ENCODE measurements at regions not wholly inside any gene's neighbourhood (a gene's known extent, or its start where the extent isn't known, plus 50 kb on each side); places are given as distances from the start of the nearest gene placed in this dataset.

GRCh38 chr9:694403-695154, 146.9 kb upstream of the DMRT1 start:
- no peak for DNase-seq

- no peak for DNase-seq
Observed at GRCh38 chr9:695252-695651, 146.2 kb upstream of the DMRT1 start.

GRCh38 chr9:696332-697323, 144.9 kb upstream of the DMRT1 start:
- DNase-seq, result peak; percentile 16

GRCh38 chr9:698276-698675, 143.2 kb upstream of the DMRT1 start:
- no peak for DNase-seq

GRCh38 chr9:698954-699353, 142.5 kb upstream of the DMRT1 start:
- DNase-seq, result no peak

GRCh38 chr9:699396-699795, 142.1 kb upstream of the DMRT1 start:
- DNase-seq, result no peak

- DNase-seq, result no peak
Observed at GRCh38 chr9:700365-701282, 140.9 kb upstream of the DMRT1 start.

- no peak for DNase-seq
Observed at GRCh38 chr9:703392-703791, 138.1 kb upstream of the DMRT1 start.

- no peak for DNase-seq
Observed at GRCh38 chr9:706073-706472, 135.4 kb upstream of the DMRT1 start.

- no peak for DNase-seq
Observed at GRCh38 chr9:706606-707459, 134.7 kb upstream of the DMRT1 start.

- no peak for DNase-seq
Observed at GRCh38 chr9:708182-708550, 133.3 kb upstream of the DMRT1 start.

- no peak for DNase-seq
Observed at GRCh38 chr9:708551-709432, 132.7 kb upstream of the DMRT1 start.

- DNase-seq, result no peak
Observed at GRCh38 chr9:710951-711745, 130.3 kb upstream of the DMRT1 start.

GRCh38 chr9:711761-712553, 129.5 kb upstream of the DMRT1 start:
- DNase-seq, result no peak

GRCh38 chr9:712643-713042, 128.9 kb upstream of the DMRT1 start:
- no peak for DNase-seq

- no peak for DNase-seq
Observed at GRCh38 chr9:713091-713490, 128.4 kb upstream of the DMRT1 start.

- DNase-seq, result no peak
Observed at GRCh38 chr9:714675-715074, 126.8 kb upstream of the DMRT1 start.

GRCh38 chr9:715300-715699, 126.2 kb upstream of the DMRT1 start:
- DNase-seq, result no peak

GRCh38 chr9:715743-716400, 125.6 kb upstream of the DMRT1 start:
- DNase-seq, result no peak

Data from T1000 (cell line).